ENCODE measurements at regions not wholly inside any gene's neighbourhood (a gene's known extent, or its start where the extent isn't known, plus 50 kb on each side); places are given as distances from the start of the nearest gene placed in this dataset.

GRCh38 chr2:239688122-239688681 is 287.4 kb upstream of the HDAC4 start:
- no peak for DNase-seq (ENCODE audit: low spot score)

DNA sequence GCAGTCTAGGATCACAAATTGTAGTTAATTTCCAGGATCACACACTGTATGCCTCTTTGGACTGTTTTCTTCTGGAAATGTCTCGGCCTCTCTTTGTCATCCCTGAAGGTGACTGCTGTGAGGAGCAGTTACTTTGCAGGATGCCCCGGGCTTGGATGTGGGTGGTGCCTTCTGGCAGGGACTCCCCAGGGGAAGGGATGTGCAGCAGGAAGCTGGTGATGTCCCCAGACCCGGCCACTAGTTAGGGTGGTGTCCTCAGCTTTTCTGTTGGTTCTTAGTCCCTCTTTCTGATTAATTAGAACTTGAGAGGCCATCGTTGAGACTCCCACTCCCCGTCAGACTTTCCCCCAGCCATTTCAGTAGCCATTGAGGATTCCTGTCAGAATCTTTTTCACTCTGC is 286.6 kb upstream of the HDAC4 start:
- no peak for DNase-seq (ENCODE audit: low spot score)

- DNase-seq (ENCODE audit: low spot score) = no peak
Measured at GRCh38 chr2:239685965-239686364, 285.1 kb upstream of the HDAC4 start.

- DNase-seq (ENCODE audit: low spot score) = no peak
Measured at GRCh38 chr2:239685556-239685955, 284.7 kb upstream of the HDAC4 start.

GRCh38 chr2:239684996-239685395 is 284.2 kb upstream of the HDAC4 start:
- no peak for DNase-seq (ENCODE audit: low spot score)

GRCh38 chr2:239684271-239684810 is 283.5 kb upstream of the HDAC4 start:
- DNase-seq (ENCODE audit: low spot score) = no peak

DNA sequence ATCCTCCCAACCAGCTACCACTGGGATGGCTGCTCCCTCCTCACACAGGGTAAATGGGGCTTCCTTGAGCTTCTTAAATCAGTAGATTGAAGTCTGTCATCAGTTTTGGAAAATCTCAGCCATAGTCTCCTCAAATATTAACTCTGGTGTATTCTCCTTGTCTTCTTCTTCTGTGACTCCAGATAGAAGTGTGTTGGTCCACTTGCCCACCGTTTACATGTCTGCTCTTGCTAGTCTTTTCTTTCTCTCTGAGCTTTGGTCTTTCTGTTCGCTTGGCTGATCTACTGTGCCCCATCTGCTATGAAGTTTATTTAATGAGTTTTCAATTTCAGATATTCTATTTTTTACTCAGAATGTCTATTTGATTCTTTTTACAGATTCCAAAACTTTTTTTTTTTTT is 281.7 kb upstream of the HDAC4 start:
- DNase-seq (ENCODE audit: low spot score) = no peak

DNA sequence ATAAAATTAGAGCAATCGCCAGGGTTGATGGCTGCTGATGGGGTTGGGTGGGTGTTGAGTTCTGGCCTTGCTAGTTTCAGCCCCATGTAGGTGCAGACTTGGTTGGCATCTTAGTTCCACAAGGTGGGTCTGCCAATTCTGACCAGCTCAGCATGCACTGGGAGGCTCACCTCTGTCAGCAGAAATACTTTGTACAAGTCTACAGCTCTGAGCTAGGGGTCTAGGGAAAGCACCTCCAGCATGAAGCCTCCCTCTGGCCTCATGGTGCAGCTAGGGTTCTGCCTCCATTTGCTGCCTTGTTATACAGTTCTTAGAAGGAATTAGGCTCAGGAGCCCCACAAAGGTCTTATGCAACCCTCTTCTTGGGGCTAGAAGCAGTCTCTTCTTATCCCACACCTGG is 278.9 kb upstream of the HDAC4 start:
- DNase-seq (ENCODE audit: low spot score) = no peak

- no peak for DNase-seq (ENCODE audit: low spot score)
Measured at GRCh38 chr2:239678666-239679296, 278.0 kb upstream of the HDAC4 start.

DNA sequence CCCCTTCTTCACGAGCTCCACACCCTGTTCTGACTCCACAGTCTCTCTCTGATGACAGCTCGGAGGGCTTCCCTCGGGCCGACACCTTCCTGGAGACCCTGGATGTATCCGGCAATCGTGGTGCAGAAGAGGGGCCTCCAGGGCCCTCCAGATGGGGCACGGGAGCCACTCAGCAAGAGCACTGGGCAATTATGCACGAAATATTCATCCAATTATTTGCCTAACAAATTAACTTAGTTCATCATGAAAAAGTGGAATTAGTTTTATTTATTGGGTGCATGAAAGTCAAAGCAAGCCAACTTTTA is 277.3 kb upstream of the HDAC4 start:
- DNase-seq (ENCODE audit: low spot score) = no peak

DNA sequence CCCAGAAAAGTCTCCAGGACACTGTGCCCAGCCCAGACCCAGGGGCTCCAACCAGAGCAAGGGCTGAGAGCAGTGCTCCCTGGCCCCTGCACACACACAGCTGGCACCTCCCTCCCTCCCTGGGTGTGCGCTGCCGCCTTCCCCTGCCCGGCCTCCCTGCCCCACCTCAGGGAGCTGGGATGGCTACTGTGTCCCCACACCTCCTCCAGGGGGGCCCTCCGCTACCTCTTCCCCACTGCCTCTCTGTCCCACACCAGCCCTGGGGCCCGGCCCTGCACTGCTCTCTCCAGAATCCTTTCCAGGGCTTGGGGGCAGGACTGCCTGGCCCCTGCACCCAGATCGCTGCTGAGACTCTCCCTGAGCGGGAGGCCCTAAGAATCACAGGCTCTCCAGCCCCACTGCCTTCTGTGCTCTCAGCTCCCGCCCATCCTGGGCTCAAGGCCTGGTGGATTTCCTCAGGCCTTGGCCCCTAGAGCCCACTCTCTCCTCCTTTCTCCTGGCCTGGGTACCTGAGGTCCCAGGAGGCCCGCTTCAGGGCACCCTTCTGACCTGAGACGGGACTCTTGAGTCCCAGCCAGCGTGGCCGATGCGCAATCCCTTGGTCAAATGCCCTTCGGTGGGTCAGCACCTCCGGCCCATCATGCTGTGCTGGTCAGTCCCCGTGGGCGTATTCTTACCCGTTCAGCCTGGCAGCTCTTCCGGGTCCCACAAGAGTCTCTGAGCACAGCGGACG is 276.8 kb upstream of the HDAC4 start:
- DNase-seq (ENCODE audit: low spot score) = no peak

GRCh38 chr2:239676716-239677452 is 276.1 kb upstream of the HDAC4 start:
- no peak for DNase-seq (ENCODE audit: low spot score)

DNA sequence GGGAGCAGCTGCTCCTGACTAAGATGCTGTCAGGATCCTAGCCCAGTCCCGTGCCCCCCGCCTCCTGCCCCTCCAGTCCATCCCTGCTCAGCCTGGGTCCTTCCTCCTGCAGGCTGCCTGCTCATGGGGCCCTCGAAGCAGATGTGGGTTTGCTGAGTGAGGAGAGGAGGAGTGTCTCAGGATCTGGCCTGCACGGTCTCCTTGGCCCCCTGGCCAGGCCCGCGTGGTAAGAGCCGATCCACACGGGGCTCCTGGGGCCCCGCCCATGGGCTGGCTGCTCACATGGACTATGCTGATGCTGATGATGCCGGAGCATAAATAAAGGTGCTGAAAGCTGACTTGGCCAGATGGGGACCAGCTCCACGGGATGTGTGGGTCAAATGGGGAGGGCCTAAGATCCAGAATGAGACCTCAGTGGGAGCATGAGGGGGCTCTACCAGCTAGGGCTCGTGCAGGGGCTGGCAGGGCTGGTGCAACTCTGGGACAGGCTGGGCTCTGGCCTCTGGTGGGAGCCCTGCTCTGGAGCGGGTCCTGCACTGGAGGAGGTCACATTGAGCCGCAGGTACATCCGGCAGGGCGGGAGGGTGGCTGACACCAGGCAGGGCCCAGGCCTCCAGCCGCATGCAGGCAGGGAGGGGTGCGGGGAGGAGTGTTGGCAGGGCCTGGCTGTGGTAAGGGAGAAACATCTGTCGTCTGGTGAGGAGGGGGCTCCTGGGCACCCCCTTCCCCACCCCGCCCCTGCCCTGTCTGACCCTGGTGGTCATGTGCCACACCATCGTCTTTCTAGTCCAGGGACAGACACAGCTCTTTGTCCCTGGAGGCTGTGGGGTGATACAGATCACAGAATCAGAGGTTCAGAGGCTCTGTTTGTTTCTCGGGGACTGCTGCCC is 275.3 kb upstream of the HDAC4 start:
- DNase-seq (ENCODE audit: low spot score) = no peak

DNA sequence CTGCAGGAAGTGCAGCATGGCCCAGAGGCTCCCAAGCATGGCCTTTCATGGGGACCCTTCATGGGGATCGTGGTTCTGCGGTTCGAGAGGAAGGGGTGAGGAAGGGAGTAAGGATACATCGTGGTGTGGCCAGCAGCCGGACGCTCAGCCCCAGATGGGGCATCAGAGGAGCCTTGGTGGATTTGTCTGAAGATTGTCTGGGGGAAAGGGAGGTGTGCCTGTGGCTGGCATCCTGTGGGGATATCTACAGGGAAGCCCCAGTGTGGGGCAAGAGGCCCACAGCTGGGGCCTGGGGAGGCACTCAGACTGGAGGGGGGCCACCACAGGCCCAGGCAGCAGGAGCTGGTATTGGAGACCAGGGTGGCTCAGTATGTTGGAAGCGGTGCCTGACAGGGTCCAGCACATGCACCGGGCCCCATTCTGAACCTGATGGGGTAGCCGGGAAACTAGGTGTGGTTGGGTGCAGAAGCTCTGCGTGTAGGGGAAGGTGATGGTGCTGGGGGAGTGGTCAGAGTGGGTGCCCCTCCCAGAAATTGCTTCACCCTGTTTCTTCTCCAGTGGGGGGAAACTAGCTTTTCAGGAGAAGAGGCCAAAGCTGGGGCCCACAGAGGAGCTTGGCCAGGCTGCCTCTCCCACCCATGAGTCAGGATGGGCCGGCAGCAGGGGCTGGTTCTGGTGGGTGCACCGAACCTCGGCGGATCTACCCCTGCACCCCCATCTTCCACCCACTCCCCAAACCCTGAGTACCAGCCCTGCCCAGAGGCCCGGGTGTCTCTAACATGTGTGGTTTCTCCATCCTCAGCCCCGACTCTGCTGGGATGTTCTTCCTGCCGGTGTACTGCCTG is 274.4 kb upstream of the HDAC4 start:
- DNase-seq (ENCODE audit: low spot score) = no peak

DNA sequence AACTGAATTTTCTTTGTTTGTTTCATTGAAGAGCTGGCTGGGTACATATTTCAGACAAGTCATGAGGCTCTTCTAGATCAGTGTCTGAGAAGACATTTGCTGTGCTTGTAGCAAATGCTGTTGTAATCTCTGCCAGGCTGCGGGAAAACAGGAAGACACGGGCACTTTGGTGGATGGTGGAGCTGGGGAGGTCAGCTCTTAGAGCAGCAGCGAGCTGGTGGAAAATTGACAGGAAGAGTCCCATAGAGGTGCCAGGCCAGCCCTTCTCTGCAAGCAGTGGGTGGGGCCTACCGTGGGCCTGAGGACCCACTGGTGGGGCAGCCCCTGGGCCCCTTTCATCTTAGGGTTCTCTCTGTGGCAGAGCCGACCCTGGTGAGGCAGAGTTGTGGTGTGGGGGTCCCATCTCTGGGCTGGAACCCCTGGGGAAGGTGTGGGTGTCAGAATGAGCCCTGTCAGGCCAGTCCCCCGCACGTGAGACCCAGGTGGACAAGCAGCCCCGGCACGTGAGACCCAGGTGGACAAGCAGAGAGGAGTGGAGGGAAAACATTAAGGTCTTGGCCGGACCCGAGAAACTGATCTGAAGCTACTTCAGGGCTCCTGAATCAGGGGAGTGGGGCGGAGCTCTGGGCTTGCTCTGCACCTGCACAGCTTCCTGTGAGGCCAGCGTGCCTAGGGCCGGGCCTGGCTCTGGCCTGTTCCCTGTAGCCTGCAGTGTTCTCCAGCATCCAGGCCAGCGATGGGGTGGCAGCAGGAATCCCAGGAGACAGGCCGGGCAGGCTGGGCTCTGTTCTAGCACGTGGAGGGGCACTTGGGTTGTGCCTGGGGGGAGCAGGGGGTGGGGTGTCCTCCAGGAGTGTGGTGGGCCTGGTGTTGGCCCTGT is 273.5 kb upstream of the HDAC4 start:
- DNase-seq (ENCODE audit: low spot score) = no peak

GRCh38 chr2:239673641-239674040 is 272.8 kb upstream of the HDAC4 start:
- DNase-seq (ENCODE audit: low spot score) = no peak

- DNase-seq (ENCODE audit: low spot score) = no peak
Measured at GRCh38 chr2:239671916-239672849, 271.4 kb upstream of the HDAC4 start.

- no peak for DNase-seq (ENCODE audit: low spot score)
Measured at GRCh38 chr2:239671471-239671870, 270.7 kb upstream of the HDAC4 start.

Data from HuH-7.5 (cell line).